Liver (tissue), 8 donors: ENCODE measurements at regions not wholly inside any gene's neighbourhood (a gene's known extent, or its start where the extent isn't known, plus 50 kb on each side); places are given as distances from the start of the nearest gene placed in this dataset.

ENCODE experiments used
- DNase-seq: peaks from one replicate; pipeline ENCODE4 v3.0.0-alpha.2; 2017; ENCODE audit warnings: low spot score
- H3K27ac ChIP-seq, 2 donors: one replicate each; pipeline ENCODE4 v1.7.0; 2013; ENCODE audit warnings: inconsistent platforms in 2 of 2, low read length in 2 of 2, control low read depth in 1 of 2, low read depth in 1 of 2, mild to moderate bottlenecking in 1 of 2
- H3K27me3 ChIP-seq, 4 donors: one replicate each; pipeline versions ENCODE4 v1.6.1 to v1.7.0; 2013; ENCODE audit warnings: low read length in 3 of 4, inconsistent platforms in 1 of 4, mild to moderate bottlenecking in 1 of 4, moderate library complexity in 1 of 4; ENCODE audit not compliant: control insufficient read depth in 4 of 4, insufficient read depth in 4 of 4
- H3K36me3 ChIP-seq, 4 donors: one replicate each; pipeline versions ENCODE4 v1.6.1 to v1.7.0; 2013; ENCODE audit warnings: low read length in 3 of 4, mild to moderate bottlenecking in 3 of 4, low read depth in 1 of 4, moderate library complexity in 1 of 4; ENCODE audit not compliant: control insufficient read depth in 4 of 4, insufficient read depth in 3 of 4
- H3K4me1 ChIP-seq, 4 donors: one replicate each; pipeline versions ENCODE4 v1.6.1 to v1.7.0; 2013; ENCODE audit warnings: low read length in 3 of 4, mild to moderate bottlenecking in 3 of 4, moderate library complexity in 1 of 4; ENCODE audit not compliant: control insufficient read depth in 4 of 4, insufficient read depth in 4 of 4
- H3K4me3 ChIP-seq, 3 donors: one replicate each; pipeline versions ENCODE4 v1.6.1 to v1.7.0; 2013; ENCODE audit warnings: low read length in 3 of 3, control low read depth in 1 of 3, low read depth in 1 of 3, mild to moderate bottlenecking in 1 of 3
- H3K9ac ChIP-seq, 2 donors: one replicate each; pipeline ENCODE4 v1.7.0; 2013; ENCODE audit warnings: low read length in 2 of 2, mild to moderate bottlenecking in 2 of 2, moderate library complexity in 2 of 2, control low read depth in 1 of 2, low read depth in 1 of 2
- H3K9me3 ChIP-seq, 4 donors: one replicate each; pipeline versions ENCODE4 v1.6.1 to v1.7.0; 2013; ENCODE audit warnings: low read length in 3 of 4; ENCODE audit not compliant: control insufficient read depth in 4 of 4
- CTCF ChIP-seq: fragments of 150-350 bp; IDR thresholded peaks from 2 replicates; pipeline ENCODE4 v1.5.1; 2017; ENCODE audit warnings: improper control_type of control experiment, low read depth, low read length; ENCODE audit not compliant: missing input control
- EGR1 ChIP-seq, 2 donors: IDR thresholded peaks; 2 replicates each; pipeline ENCODE4 v1.6.1; 2016 to 2018; ENCODE audit warnings: antibody characterized with exemption in 2 of 2, low read depth in 2 of 2
- FOXA1 ChIP-seq: IDR thresholded peaks from 2 replicates; pipeline ENCODE4 v1.6.1; 2016; ENCODE audit warnings: antibody characterized with exemption
- FOXA2 ChIP-seq: IDR thresholded peaks from 2 replicates; pipeline ENCODE4 v1.6.1; 2016; ENCODE audit warnings: antibody characterized with exemption
- GABPA ChIP-seq, 2 donors: IDR thresholded peaks in 1 of 2; conservative IDR thresholded peaks in 1 of 2; 2 replicates each; pipeline ENCODE4 v1.6.1; 2016; ENCODE audit warnings: antibody characterized with exemption in 2 of 2, mild to moderate bottlenecking in 1 of 2, moderate library complexity in 1 of 2
- HNF4A ChIP-seq, 2 donors: conservative IDR thresholded peaks; 2 replicates each; pipeline ENCODE4 v1.6.1; 2016; ENCODE audit warnings: antibody characterized with exemption in 2 of 2, mild to moderate bottlenecking in 2 of 2
- HNF4G ChIP-seq: IDR thresholded peaks from 2 replicates; pipeline ENCODE4 v1.6.1; 2016; ENCODE audit warnings: antibody characterized with exemption
- JUND ChIP-seq, 2 donors: IDR thresholded peaks; 2 replicates each; pipeline ENCODE4 v1.6.1; 2016; ENCODE audit warnings: antibody characterized with exemption in 2 of 2
- MAX ChIP-seq: IDR thresholded peaks from 2 replicates; pipeline ENCODE4 v1.6.1; 2016; ENCODE audit warnings: antibody characterized with exemption
- NR2F2 ChIP-seq: IDR thresholded peaks from 2 replicates; pipeline ENCODE4 v1.6.1; 2016; ENCODE audit warnings: antibody characterized with exemption
- RAD21 ChIP-seq, 2 donors: IDR thresholded peaks; 2 replicates each; pipeline ENCODE4 v1.6.1; 2016; ENCODE audit warnings: antibody characterized with exemption in 2 of 2, mild to moderate bottlenecking in 2 of 2
- RXRA ChIP-seq, 2 donors: IDR thresholded peaks; 2 replicates each; pipeline ENCODE4 v1.6.1; 2017 to 2018; ENCODE audit warnings: antibody characterized with exemption in 2 of 2, mild to moderate bottlenecking in 1 of 2
- SP1 ChIP-seq: IDR thresholded peaks from 2 replicates; pipeline ENCODE4 v1.6.1; 2018; ENCODE audit warnings: antibody characterized with exemption, mild to moderate bottlenecking
- TAF1 ChIP-seq: conservative IDR thresholded peaks from 2 replicates; pipeline ENCODE4 v1.6.1; 2016; ENCODE audit warnings: antibody characterized with exemption, mild to moderate bottlenecking
- YY1 ChIP-seq: IDR thresholded peaks from 2 replicates; pipeline ENCODE4 v1.6.1; 2016; ENCODE audit warnings: antibody characterized with exemption, mild to moderate bottlenecking
- ZBTB33 ChIP-seq: IDR thresholded peaks from 2 replicates; pipeline ENCODE4 v1.6.1; 2016; ENCODE audit warnings: antibody characterized with exemption
- WGBS: extraction: QIAGEN DNeasy Blood & Tissue Kit; methylation state at CpG from one replicate; pipeline ENCODE4 v1.1.7; 2013; 5-methylcytosine and 5-hydroxymethylcytosine counted together
- TF ChIP-seq, protein P1 (sequence below): IDR thresholded peaks from 2 replicates; pipeline ENCODE4 v1.6.1; 2016; ENCODE audit warnings: antibody characterized with exemption
- TF ChIP-seq, protein P2 (sequence below): IDR thresholded peaks from 2 replicates; pipeline ENCODE4 v1.6.1; 2016; ENCODE audit warnings: antibody characterized with exemption, mild to moderate bottlenecking
- donor health status: healthy.
- donor health status: healthy.
- donor health status: healthy.
- donor health status: healthy.
- donor health status: healthy.

GRCh38 chr2:156812496-156812895 lies 376.3 kb downstream of the GPD2 start:
- no peaks in the 10 kb centered on the region for H3K27me3 ChIP-seq
- TF ChIP-seq HNF4G (no peak), FOXA2 (no peak), EGR1 (IDR thresholded peaks at IDR 0.05; ENCODE audit: low read depth in 2 of 2) (no peak), RXRA (IDR thresholded peaks at IDR 0.05) (no peak), SP1 (no peak), YY1 (no peak), GABPA (IDR thresholded peaks at IDR 0.05 in 1 of 2, conservative IDR thresholded peaks at IDR 0.05 in 1 of 2) (no peak), MAX (no peak), CTCF (no peak), NR2F2 (no peak), TAF1 (no peak), HNF4A (conservative IDR thresholded peaks at IDR 0.05) (no peak), ZBTB33 (no peak), RAD21 (IDR thresholded peaks at IDR 0.05) (no peak)
- TF ChIP-seq, protein P1, sequence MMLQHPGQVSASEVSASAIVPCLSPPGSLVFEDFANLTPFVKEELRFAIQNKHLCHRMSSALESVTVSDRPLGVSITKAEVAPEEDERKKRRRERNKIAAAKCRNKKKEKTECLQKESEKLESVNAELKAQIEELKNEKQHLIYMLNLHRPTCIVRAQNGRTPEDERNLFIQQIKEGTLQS, result no peak
- TF ChIP-seq, protein P2, sequence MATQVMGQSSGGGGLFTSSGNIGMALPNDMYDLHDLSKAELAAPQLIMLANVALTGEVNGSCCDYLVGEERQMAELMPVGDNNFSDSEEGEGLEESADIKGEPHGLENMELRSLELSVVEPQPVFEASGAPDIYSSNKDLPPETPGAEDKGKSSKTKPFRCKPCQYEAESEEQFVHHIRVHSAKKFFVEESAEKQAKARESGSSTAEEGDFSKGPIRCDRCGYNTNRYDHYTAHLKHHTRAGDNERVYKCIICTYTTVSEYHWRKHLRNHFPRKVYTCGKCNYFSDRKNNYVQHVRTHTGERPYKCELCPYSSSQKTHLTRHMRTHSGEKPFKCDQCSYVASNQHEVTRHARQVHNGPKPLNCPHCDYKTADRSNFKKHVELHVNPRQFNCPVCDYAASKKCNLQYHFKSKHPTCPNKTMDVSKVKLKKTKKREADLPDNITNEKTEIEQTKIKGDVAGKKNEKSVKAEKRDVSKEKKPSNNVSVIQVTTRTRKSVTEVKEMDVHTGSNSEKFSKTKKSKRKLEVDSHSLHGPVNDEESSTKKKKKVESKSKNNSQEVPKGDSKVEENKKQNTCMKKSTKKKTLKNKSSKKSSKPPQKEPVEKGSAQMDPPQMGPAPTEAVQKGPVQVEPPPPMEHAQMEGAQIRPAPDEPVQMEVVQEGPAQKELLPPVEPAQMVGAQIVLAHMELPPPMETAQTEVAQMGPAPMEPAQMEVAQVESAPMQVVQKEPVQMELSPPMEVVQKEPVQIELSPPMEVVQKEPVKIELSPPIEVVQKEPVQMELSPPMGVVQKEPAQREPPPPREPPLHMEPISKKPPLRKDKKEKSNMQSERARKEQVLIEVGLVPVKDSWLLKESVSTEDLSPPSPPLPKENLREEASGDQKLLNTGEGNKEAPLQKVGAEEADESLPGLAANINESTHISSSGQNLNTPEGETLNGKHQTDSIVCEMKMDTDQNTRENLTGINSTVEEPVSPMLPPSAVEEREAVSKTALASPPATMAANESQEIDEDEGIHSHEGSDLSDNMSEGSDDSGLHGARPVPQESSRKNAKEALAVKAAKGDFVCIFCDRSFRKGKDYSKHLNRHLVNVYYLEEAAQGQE, result no peak
- H3K4me1 ChIP-seq, result no peaks in the 10 kb centered on the region
- WGBS, result 86% methylated on average over 1 of the region's 1 CpG
- no peak for DNase-seq
- H3K9ac ChIP-seq, result no peak overlapping the region
- no peak overlapping the region for H3K27ac ChIP-seq
- H3K9me3 ChIP-seq, result peaks cover 0 to 1% (median 0%) of the 10 kb centered on the region in 4 donors
- H3K4me3 ChIP-seq, result no peak overlapping the region
- no peaks in the 10 kb centered on the region for H3K36me3 ChIP-seq

GRCh38 chr2:156817430-156817829 lies 381.3 kb downstream of the GPD2 start:
- WGBS, result 76% methylated on average over 1 of the region's 1 CpG
- H3K9ac ChIP-seq, result no peak overlapping the region
- no peaks in the 10 kb centered on the region for H3K27me3 ChIP-seq
- no peak overlapping the region for H3K4me3 ChIP-seq
- no peak for TF ChIP-seq RAD21 (IDR thresholded peaks at IDR 0.05)
- TF ChIP-seq RXRA (IDR thresholded peaks at IDR 0.05), result no peak
- TF ChIP-seq FOXA1, result no peak
- no peak for TF ChIP-seq TAF1
- no peak for TF ChIP-seq MAX
- TF ChIP-seq YY1, result no peak
- TF ChIP-seq, protein P1, result no peak
- TF ChIP-seq NR2F2, result no peak
- TF ChIP-seq, protein P2, result no peak
- TF ChIP-seq ZBTB33, result no peak
- TF ChIP-seq JUND (IDR thresholded peaks at IDR 0.05), result no peak
- no peak for TF ChIP-seq SP1
- no peaks in the 10 kb centered on the region for H3K36me3 ChIP-seq
- no peak for DNase-seq
- H3K27ac ChIP-seq, result no peak overlapping the region
- H3K4me1 ChIP-seq, result no peaks in the 10 kb centered on the region
- H3K9me3 ChIP-seq, result no peaks in the 10 kb centered on the region
